CD4-positive, CD25-positive, alpha-beta regulatory T cell (primary cell): ENCODE measurements at regions not wholly inside any gene's neighbourhood (a gene's known extent, or its start where the extent isn't known, plus 50 kb on each side); places are given as distances from the start of the nearest gene placed in this dataset.
"Not testable (repeated sequence)": the region's sequence is repeated elsewhere in the genome, so short reads cannot be mapped to it uniquely, and the experiment has no call there.

ENCODE experiments used
- ATAC-seq, 2 donors: fragments of 150-1000 bp; cut with Tn5 transposase; one replicate each; pipeline ENCODE4 v1.10.0; 2021; ENCODE audit warnings: low read depth in 2 of 2, moderate number of reproducible peaks in 2 of 2, moderate library complexity in 1 of 2
- DNase-seq, 3 donors: peaks; one replicate each; pipeline versions ENCODE4 v3.0.0 to v3.0.0-alpha.2; 2012 to 2022; ENCODE audit warnings: mixed read lengths in 1 of 3
- H3K27ac ChIP-seq: one replicate; pipeline ENCODE4 v1.7.0; 2013; ENCODE audit warnings: mild to moderate bottlenecking, low read length; ENCODE audit not compliant: insufficient read depth, poor library complexity, severe bottlenecking
- H3K27me3 ChIP-seq: one replicate; pipeline ENCODE4 v1.7.0; 2013; ENCODE audit warnings: low read length; ENCODE audit not compliant: control insufficient read depth, insufficient read depth
- H3K36me3 ChIP-seq: one replicate; pipeline ENCODE4 v1.7.0; 2013; ENCODE audit warnings: mild to moderate bottlenecking, low read length, moderate library complexity; ENCODE audit not compliant: control insufficient read depth, insufficient read depth
- H3K4me1 ChIP-seq: 2 replicates; pipeline ENCODE4 v1.7.0; 2013; ENCODE audit warnings: mild to moderate bottlenecking, low read length; ENCODE audit not compliant: insufficient read depth, control insufficient read depth, poor library complexity, severe bottlenecking
- H3K4me3 ChIP-seq: one replicate; pipeline ENCODE4 v1.7.0; 2013; ENCODE audit warnings: low read depth, mild to moderate bottlenecking, low read length, moderate library complexity
- H3K9me3 ChIP-seq, 2 experiments: 1 replicate in 1 of 2; 2 replicates in 1 of 2; pipeline ENCODE4 v1.7.0; 2013; ENCODE audit warnings: low read length in 2 of 2, mild to moderate bottlenecking in 1 of 2, moderate library complexity in 1 of 2; ENCODE audit not compliant: control insufficient read depth in 2 of 2
- H3K27ac Mint-ChIP-seq, 3 donors: one replicate each; pipeline ENCODE4 v1.8.0; 2020 to 2022; ENCODE audit warnings: mild to moderate bottlenecking in 3 of 3, mixed read lengths in 3 of 3, moderate library complexity in 2 of 3
- H3K27me3 Mint-ChIP-seq: one replicate; pipeline ENCODE4 v1.8.0; 2022; ENCODE audit warnings: mild to moderate bottlenecking, mixed read lengths
- H3K36me3 Mint-ChIP-seq: one replicate; pipeline ENCODE4 v1.8.0; 2020; ENCODE audit warnings: mixed read lengths
- H3K4me1 Mint-ChIP-seq, 4 donors: one replicate each; pipeline ENCODE4 v1.8.0; 2020 to 2022; ENCODE audit warnings: mixed read lengths in 4 of 4, mild to moderate bottlenecking in 1 of 4
- H3K4me3 Mint-ChIP-seq, 4 donors: one replicate each; pipeline ENCODE4 v1.8.0; 2020 to 2022; ENCODE audit warnings: mild to moderate bottlenecking in 4 of 4, mixed read lengths in 4 of 4, moderate library complexity in 3 of 4
- H3K9me3 Mint-ChIP-seq, 7 donors: one replicate each; pipeline ENCODE4 v1.8.0; 2020 to 2022; ENCODE audit warnings: mixed read lengths in 7 of 7, mild to moderate bottlenecking in 3 of 7, moderate library complexity in 2 of 7

DNA sequence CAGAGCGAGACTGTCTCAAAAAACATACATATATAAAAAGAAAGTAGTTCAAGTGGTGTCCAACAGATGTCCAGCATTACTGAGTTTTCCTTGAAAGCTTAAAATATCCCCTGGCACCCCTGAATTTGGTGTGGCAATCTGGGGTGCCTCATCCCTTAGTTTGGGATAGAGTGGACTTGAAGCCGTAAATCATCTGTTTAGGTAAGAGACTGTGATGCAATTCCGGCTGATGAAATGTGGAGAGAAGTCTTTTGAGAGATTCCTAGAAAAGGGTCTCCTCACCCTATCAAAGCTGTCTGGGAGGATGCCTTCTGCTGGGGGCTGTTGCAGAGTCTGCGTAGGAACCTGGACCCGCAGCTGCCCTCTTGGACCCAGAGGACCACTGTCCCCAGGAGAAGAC, 408.0 kb downstream of the RPS24 start:
- H3K27me3 Mint-ChIP-seq: no peaks in the 10 kb centered on the region
- no peaks in the 10 kb centered on the region for H3K4me1 ChIP-seq
- H3K4me3 ChIP-seq: no peak overlapping the region
- H3K9me3 ChIP-seq: no peaks in the 10 kb centered on the region
- H3K9me3 Mint-ChIP-seq: peaks cover 0 to 1% (median 0%) of the 10 kb centered on the region in 7 donors
- no peaks in the 10 kb centered on the region for H3K36me3 Mint-ChIP-seq
- H3K27ac Mint-ChIP-seq: no peak overlapping the region
- no peak for DNase-seq
- no peaks in the 10 kb centered on the region for H3K27me3 ChIP-seq
- no peak overlapping the region for H3K4me3 Mint-ChIP-seq
- no peak for ATAC-seq
- H3K4me1 Mint-ChIP-seq: no peaks in the 10 kb centered on the region
- H3K36me3 ChIP-seq: no peaks in the 10 kb centered on the region
- H3K27ac ChIP-seq: no peak overlapping the region

DNA sequence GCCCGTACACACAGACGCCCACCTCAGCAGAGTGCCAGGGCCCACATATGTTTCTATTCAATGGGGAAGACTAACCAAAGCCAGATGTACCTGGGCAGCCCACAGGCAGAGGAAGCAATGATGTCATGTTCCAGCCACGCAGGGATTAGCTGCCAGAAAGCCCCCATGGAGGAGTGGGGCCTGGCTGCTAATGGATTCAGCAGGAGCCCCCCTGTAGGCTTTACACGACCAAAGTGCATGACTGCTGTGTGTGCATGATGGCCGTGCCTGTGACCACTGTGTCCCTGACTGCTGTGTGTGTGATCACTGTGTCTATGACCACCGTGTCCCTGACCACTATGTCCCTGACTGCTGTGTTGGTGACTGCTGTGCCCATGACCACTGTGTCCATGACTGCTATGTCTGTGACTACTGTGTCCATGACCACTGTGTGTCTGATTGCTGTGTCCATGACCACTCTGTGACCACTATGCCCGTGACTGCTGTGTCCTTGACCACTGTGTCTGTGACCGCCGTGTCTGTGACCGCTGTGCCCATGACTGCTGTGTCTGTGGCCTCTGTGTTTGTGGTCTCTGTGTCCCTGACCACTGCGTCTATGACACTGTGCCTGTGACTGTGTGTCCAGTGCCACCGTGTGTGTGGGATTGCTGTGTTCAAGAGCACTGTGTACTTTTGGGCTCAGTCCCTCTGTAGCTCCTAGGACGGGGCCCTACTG, 409.3 kb downstream of the RPS24 start:
- Histone ChIP-seq H3K27me3 (no peaks in the 10 kb centered on the region), H3K4me3 (no peak overlapping the region), H3K36me3 (no peaks in the 10 kb centered on the region), H3K9me3 (no peaks in the 10 kb centered on the region), H3K4me1 (no peaks in the 10 kb centered on the region), H3K27ac (no peak overlapping the region)
- Mint-ChIP-seq H3K4me3 (no peak overlapping the region), H3K27me3 (no peaks in the 10 kb centered on the region), H3K4me1 (no peaks in the 10 kb centered on the region), H3K27ac (no peak overlapping the region), H3K9me3 (no peaks in the 10 kb centered on the region), H3K36me3 (no peaks in the 10 kb centered on the region)
- ATAC-seq: no peak
- no peak for DNase-seq

DNA sequence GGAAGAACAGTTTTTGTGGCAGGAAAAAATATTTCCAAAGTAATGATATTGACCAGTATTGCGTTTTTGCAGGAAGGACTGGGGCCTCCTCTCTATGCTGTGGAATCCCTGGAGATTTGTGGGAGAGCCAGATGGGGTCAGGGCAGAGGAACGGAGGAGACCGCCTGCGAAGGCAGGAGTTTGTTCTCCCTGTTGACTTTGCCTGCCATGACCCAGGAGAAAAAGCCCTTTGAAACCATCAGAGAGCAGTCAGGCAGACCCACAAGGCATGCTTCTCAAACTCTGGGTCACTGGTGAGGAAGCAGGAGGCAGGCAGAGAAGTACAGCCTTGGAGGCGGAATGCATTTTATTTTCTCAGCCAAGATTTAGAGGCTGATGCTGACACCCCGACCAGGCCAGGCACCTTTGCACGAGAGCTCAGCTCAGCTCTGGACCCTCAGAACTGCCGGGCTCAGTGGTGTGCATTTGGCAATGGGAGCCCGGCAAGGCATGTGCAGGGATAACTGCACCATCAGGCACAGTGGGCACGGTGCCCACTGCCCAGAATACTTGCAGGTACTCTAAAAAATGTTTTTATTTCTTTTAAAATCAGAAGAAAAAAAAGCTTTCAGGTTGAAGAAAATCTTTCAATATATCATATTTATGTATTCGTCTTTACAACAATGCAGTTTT, 410.4 kb downstream of the RPS24 start:
- Histone ChIP-seq H3K27ac (no peak overlapping the region), H3K36me3 (no peaks in the 10 kb centered on the region), H3K4me3 (no peak overlapping the region), H3K9me3 (no peaks in the 10 kb centered on the region), H3K4me1 (no peaks in the 10 kb centered on the region), H3K27me3 (no peaks in the 10 kb centered on the region)
- no peaks in the 10 kb centered on the region for H3K36me3 Mint-ChIP-seq
- DNase-seq (no peak), ATAC-seq (no peak)
- no peaks in the 10 kb centered on the region for H3K4me1 Mint-ChIP-seq
- H3K9me3 Mint-ChIP-seq: peaks cover 0 to 1% (median 0%) of the 10 kb centered on the region in 7 donors
- H3K27me3 Mint-ChIP-seq: no peaks in the 10 kb centered on the region
- no peak overlapping the region for H3K27ac Mint-ChIP-seq
- no peak overlapping the region for H3K4me3 Mint-ChIP-seq

DNA sequence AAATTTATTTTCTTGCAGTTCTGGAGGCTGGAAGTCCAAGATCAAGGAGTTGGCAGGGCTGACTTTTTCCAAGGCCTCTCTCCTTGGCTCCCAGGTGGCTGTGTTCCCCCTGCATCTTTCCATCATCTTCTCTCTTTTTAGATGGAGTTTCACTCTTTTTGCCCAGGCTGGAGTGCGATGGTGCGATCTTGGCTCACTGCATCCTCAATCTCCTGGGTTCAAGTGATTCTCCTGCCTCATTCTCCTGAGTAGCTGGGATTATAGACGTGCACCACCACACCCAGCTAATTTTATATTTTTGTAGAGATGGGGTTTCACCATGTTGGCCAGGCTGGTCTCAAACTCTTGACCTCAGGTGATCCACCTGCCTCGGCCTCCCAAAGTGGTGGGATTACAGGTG, 411.1 kb downstream of the RPS24 start:
- not testable (repeated sequence) for H3K27me3 ChIP-seq, H3K9me3 Mint-ChIP-seq, H3K9me3 ChIP-seq, H3K4me1 Mint-ChIP-seq, H3K36me3 Mint-ChIP-seq, H3K4me3 ChIP-seq, H3K27ac Mint-ChIP-seq, ATAC-seq, H3K36me3 ChIP-seq, H3K27ac ChIP-seq, H3K27me3 Mint-ChIP-seq, DNase-seq, H3K4me1 ChIP-seq, H3K4me3 Mint-ChIP-seq

DNA sequence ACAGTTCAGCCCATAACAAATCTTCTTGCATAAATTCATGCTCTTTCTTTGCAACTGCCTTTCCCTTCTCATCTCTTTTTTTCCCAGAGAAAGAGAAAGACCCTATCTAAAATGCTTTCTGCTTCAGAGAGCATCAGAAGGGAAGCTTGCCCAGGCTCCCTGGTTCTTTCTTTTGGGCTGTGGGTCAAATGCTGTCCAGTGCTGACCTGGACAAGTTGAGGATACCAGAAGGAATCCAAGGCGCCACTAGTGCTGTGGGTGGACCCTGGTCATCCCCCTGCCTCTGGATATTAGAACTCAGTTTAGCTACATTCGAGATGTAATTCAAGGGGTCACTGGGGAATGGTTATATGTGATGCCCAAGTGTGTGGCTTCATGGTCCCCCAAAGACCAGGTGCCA, 411.6 kb downstream of the RPS24 start:
- H3K4me1 Mint-ChIP-seq: no peaks in the 10 kb centered on the region
- H3K27ac Mint-ChIP-seq: no peak overlapping the region
- H3K9me3 ChIP-seq: no peaks in the 10 kb centered on the region
- H3K4me3 ChIP-seq: no peak overlapping the region
- no peaks in the 10 kb centered on the region for H3K27me3 ChIP-seq
- no peaks in the 10 kb centered on the region for H3K27me3 Mint-ChIP-seq
- DNase-seq (no peak), ATAC-seq (no peak)
- H3K4me1 ChIP-seq: no peaks in the 10 kb centered on the region
- H3K36me3 Mint-ChIP-seq: no peaks in the 10 kb centered on the region
- no peak overlapping the region for H3K4me3 Mint-ChIP-seq
- H3K36me3 ChIP-seq: no peaks in the 10 kb centered on the region
- peaks cover 0 to 1% (median 0%) of the 10 kb centered on the region in 7 donors for H3K9me3 Mint-ChIP-seq
- H3K27ac ChIP-seq: no peak overlapping the region

GRCh38 chr10:78448470-78448869, 414.8 kb downstream of the RPS24 start:
- ATAC-seq: no peak
- no peak overlapping the region for H3K27ac Mint-ChIP-seq

GRCh38 chr10:78448994-78449418, 415.3 kb downstream of the RPS24 start:
- no peaks in the 10 kb centered on the region for H3K4me1 Mint-ChIP-seq
- no peaks in the 10 kb centered on the region for H3K27me3 Mint-ChIP-seq
- no peaks in the 10 kb centered on the region for H3K36me3 Mint-ChIP-seq
- Histone ChIP-seq H3K9me3 (no peaks in the 10 kb centered on the region), H3K27me3 (no peaks in the 10 kb centered on the region), H3K4me3 (no peak overlapping the region), H3K36me3 (no peaks in the 10 kb centered on the region), H3K4me1 (no peaks in the 10 kb centered on the region), H3K27ac (no peak overlapping the region)
- H3K4me3 Mint-ChIP-seq: no peak overlapping the region
- ATAC-seq (no peak), DNase-seq (no peak)
- H3K27ac Mint-ChIP-seq: no peak overlapping the region
- peaks cover 0 to 3% (median 0%) of the 10 kb centered on the region in 7 donors for H3K9me3 Mint-ChIP-seq

More at GRCh38 chr10:78448470-78448869, 414.8 kb downstream of the RPS24 start:
- Histone ChIP-seq H3K36me3 (no peaks in the 10 kb centered on the region), H3K4me1 (no peaks in the 10 kb centered on the region), H3K9me3 (no peaks in the 10 kb centered on the region), H3K27ac (no peak overlapping the region), H3K27me3 (no peaks in the 10 kb centered on the region), H3K4me3 (no peak overlapping the region)
- no peaks in the 10 kb centered on the region for H3K36me3 Mint-ChIP-seq
- no peak for DNase-seq
- no peaks in the 10 kb centered on the region for H3K4me1 Mint-ChIP-seq
- H3K9me3 Mint-ChIP-seq: peaks cover 0 to 1% (median 0%) of the 10 kb centered on the region in 7 donors
- no peak overlapping the region for H3K4me3 Mint-ChIP-seq
- H3K27me3 Mint-ChIP-seq: no peaks in the 10 kb centered on the region

- no peaks in the 10 kb centered on the region for H3K27me3 ChIP-seq
- no peak overlapping the region for H3K4me3 ChIP-seq
- no peaks in the 10 kb centered on the region for H3K4me1 Mint-ChIP-seq
- no peaks in the 10 kb centered on the region for H3K4me1 ChIP-seq
- no peak overlapping the region for H3K4me3 Mint-ChIP-seq
- no peaks in the 10 kb centered on the region for H3K27me3 Mint-ChIP-seq
- H3K27ac ChIP-seq: no peak overlapping the region
- no peaks in the 10 kb centered on the region for H3K9me3 ChIP-seq
- no peaks in the 10 kb centered on the region for H3K36me3 ChIP-seq
- no peaks in the 10 kb centered on the region for H3K36me3 Mint-ChIP-seq
- ATAC-seq (no peak), DNase-seq (no peak)
- H3K9me3 Mint-ChIP-seq: peaks cover 0 to 3% (median 0%) of the 10 kb centered on the region in 7 donors
- H3K27ac Mint-ChIP-seq: no peak overlapping the region
These were observed 415.9 kb downstream of the RPS24 start for GRCh38 chr10:78449554-78449953.
